H9 (cell line): ENCODE measurements at regions not wholly inside any gene's neighbourhood (a gene's known extent, or its start where the extent isn't known, plus 50 kb on each side); places are given as distances from the start of the nearest gene placed in this dataset.

Experiments
- DNase-seq: peaks from one replicate; pipeline ENCODE4 v3.0.0-alpha.2; 2017
- H2AFZ ChIP-seq: one replicate; pipeline ENCODE4 v1.6.1; 2013; ENCODE audit warnings: mild to moderate bottlenecking, low read length, control low read depth, moderate library complexity
- H2AK5ac ChIP-seq: 2 replicates; pipeline ENCODE4 v1.6.1; 2013; ENCODE audit warnings: low read length, control low read depth, mixed read lengths; ENCODE audit not compliant: insufficient read length
- H2BK120ac ChIP-seq: one replicate; pipeline ENCODE4 v1.6.1; 2013; ENCODE audit warnings: low read depth, mild to moderate bottlenecking, low read length, control low read depth, inconsistent platforms; ENCODE audit not compliant: poor library complexity, severe bottlenecking
- H2BK12ac ChIP-seq: 2 replicates; pipeline ENCODE4 v1.6.1; 2013; ENCODE audit warnings: low read length, control low read depth, mixed read lengths, low read depth; ENCODE audit not compliant: insufficient read length
- H2BK15ac ChIP-seq: 2 replicates; pipeline ENCODE4 v1.6.1; 2013; ENCODE audit warnings: low read depth, low read length, control low read depth
- H2BK20ac ChIP-seq: one replicate; pipeline ENCODE4 v1.6.1; 2013; ENCODE audit warnings: low read depth, mild to moderate bottlenecking, low read length, control low read depth, inconsistent platforms; ENCODE audit not compliant: poor library complexity, severe bottlenecking
- H2BK5ac ChIP-seq: 2 replicates; pipeline ENCODE4 v1.6.1; 2013; ENCODE audit warnings: low read length, control low read depth, mixed read lengths; ENCODE audit not compliant: insufficient read length
- H3K14ac ChIP-seq: 2 replicates; pipeline ENCODE4 v1.6.1; 2013; ENCODE audit warnings: low read length, control low read depth; ENCODE audit not compliant: insufficient read depth
- H3K18ac ChIP-seq: 2 replicates; pipeline ENCODE4 v1.6.1; 2013; ENCODE audit warnings: low read depth, mild to moderate bottlenecking, mixed read lengths, low read length, control low read depth; ENCODE audit not compliant: insufficient read length
- H3K23ac ChIP-seq: 2 replicates; pipeline ENCODE4 v1.6.1; 2013; ENCODE audit warnings: low read length, control low read depth, mixed read lengths, low read depth; ENCODE audit not compliant: insufficient read length
- H3K23me2 ChIP-seq: 2 replicates; pipeline ENCODE4 v1.6.1; 2013; ENCODE audit warnings: low read depth, mild to moderate bottlenecking, mixed read lengths, low read length, control low read depth; ENCODE audit not compliant: insufficient read length, poor library complexity, severe bottlenecking
- H3K27ac ChIP-seq: 2 replicates; pipeline ENCODE4 v1.5.1; 2013; ENCODE audit warnings: low read length, control low read depth, mixed read lengths, low read depth; ENCODE audit not compliant: insufficient read length
- H3K27me3 ChIP-seq: 2 replicates; pipeline ENCODE4 v1.6.1; 2013; ENCODE audit warnings: low read length, control low read depth, inconsistent platforms; ENCODE audit not compliant: insufficient read depth
- H3K4ac ChIP-seq: 2 replicates; pipeline ENCODE4 v1.6.1; 2013; ENCODE audit warnings: low read depth, mild to moderate bottlenecking, control low read depth, inconsistent platforms, low read length, moderate library complexity
- H3K4me1 ChIP-seq: 2 replicates; pipeline ENCODE4 v1.6.1; 2013; ENCODE audit warnings: low read length, control low read depth, inconsistent platforms; ENCODE audit not compliant: insufficient read depth
- H3K4me2 ChIP-seq: 2 replicates; pipeline ENCODE4 v1.6.1; 2013; ENCODE audit warnings: low read length, control low read depth, mixed read lengths; ENCODE audit not compliant: insufficient read length, insufficient read depth
- H3K56ac ChIP-seq: 2 replicates; pipeline ENCODE4 v1.6.1; 2013; ENCODE audit warnings: low read depth, mild to moderate bottlenecking, mixed read lengths, low read length, control low read depth; ENCODE audit not compliant: insufficient read length
- H3K79me1 ChIP-seq: 2 replicates; pipeline ENCODE4 v1.6.1; 2013; ENCODE audit warnings: low read depth, mild to moderate bottlenecking, moderate library complexity, low read length, control low read depth, inconsistent platforms; ENCODE audit not compliant: insufficient read depth, poor library complexity, severe bottlenecking
- H3K79me2 ChIP-seq: 2 replicates; pipeline ENCODE4 v1.6.1; 2013; ENCODE audit warnings: low read length, control low read depth, inconsistent platforms; ENCODE audit not compliant: insufficient read depth
- H3K9ac ChIP-seq: 2 replicates; pipeline ENCODE4 v1.6.1; 2013; ENCODE audit warnings: low read length, control low read depth, mixed read lengths; ENCODE audit not compliant: insufficient read length; ENCODE audit errors: extremely low read depth
- H3K9me3 ChIP-seq: one replicate; pipeline ENCODE4 v1.6.1; 2013; ENCODE audit warnings: low read depth, low read length, inconsistent platforms; ENCODE audit not compliant: control insufficient read depth
- H3T11ph ChIP-seq: one replicate; pipeline ENCODE4 v1.6.1; 2013; ENCODE audit warnings: mild to moderate bottlenecking, low read length, control low read depth, inconsistent platforms
- H4K20me1 ChIP-seq: one replicate; pipeline ENCODE4 v1.6.1; 2013; ENCODE audit not compliant: control insufficient read depth, insufficient read length, insufficient read depth
- H4K5ac ChIP-seq: 2 replicates; pipeline ENCODE4 v1.6.1; 2013; ENCODE audit warnings: low read depth, mild to moderate bottlenecking, mixed read lengths, low read length, control low read depth; ENCODE audit not compliant: insufficient read length
- H4K8ac ChIP-seq: replicated peaks from 2 replicates; pipeline ENCODE4 v1.6.1; 2013; ENCODE audit warnings: low read length, control low read depth, mixed read lengths, low read depth; ENCODE audit not compliant: insufficient read length
- H4K91ac ChIP-seq: 2 replicates; pipeline ENCODE4 v1.6.1; 2013; ENCODE audit warnings: low read depth, mild to moderate bottlenecking, moderate library complexity, mixed read lengths, low read length, control low read depth; ENCODE audit not compliant: insufficient read length
- H3K27ac Mint-ChIP-seq, 3 experiments: 2 replicates in 2 of 3; 3 replicates in 1 of 3; pipeline ENCODE4 v1.8.0; 2020 to 2021; ENCODE audit warnings: mixed read lengths in 3 of 3, mild to moderate bottlenecking in 1 of 3, moderate library complexity in 1 of 3
- H3K27me3 Mint-ChIP-seq: 2 replicates; pipeline ENCODE4 v1.8.0; 2021; ENCODE audit warnings: low read depth, mild to moderate bottlenecking, moderate library complexity, mixed read lengths
- H3K36me3 Mint-ChIP-seq, 3 experiments: 2 replicates in 2 of 3; 3 replicates in 1 of 3; pipeline ENCODE4 v1.8.0; 2020 to 2021; ENCODE audit warnings: low read depth in 3 of 3, mixed read lengths in 3 of 3; ENCODE audit not compliant: insufficient read depth in 1 of 3
- H3K4me1 Mint-ChIP-seq, 2 experiments: 2 replicates each; pipeline ENCODE4 v1.8.0; 2020; ENCODE audit warnings: mixed read lengths in 2 of 2
- H3K4me3 Mint-ChIP-seq, 2 experiments: 2 replicates in 1 of 2; 3 replicates in 1 of 2; pipeline ENCODE4 v1.8.0; 2020 to 2021; ENCODE audit warnings: mild to moderate bottlenecking in 2 of 2, mixed read lengths in 2 of 2, moderate library complexity in 1 of 2
- H3K9me3 Mint-ChIP-seq, 2 experiments: 2 replicates in 1 of 2; 3 replicates in 1 of 2; pipeline ENCODE4 v1.8.0; 2020; ENCODE audit warnings: mild to moderate bottlenecking in 2 of 2, mixed read lengths in 2 of 2, moderate library complexity in 1 of 2
- CTCF ChIP-seq: fragments of 200-600 bp; sonication (generic); conservative IDR thresholded peaks from 3 replicates; pipeline ENCODE4 v1.8.0; 2021; ENCODE audit warnings: antibody characterized with exemption, mild to moderate bottlenecking
- WGBS: extraction: QIAGEN DNeasy Blood & Tissue Kit; methylation state at CpG from one replicate; pipeline ENCODE4 v1.1.7; 2013; ENCODE audit warnings: missing lambda C conversion rate, low lambda C conversion rate, mixed read lengths; ENCODE audit not compliant: insufficient read length; ENCODE audit errors: extremely low coverage; 5-methylcytosine and 5-hydroxymethylcytosine counted together

- Histone ChIP-seq H4K5ac (no peak overlapping the region), H2BK20ac (no peak overlapping the region), H3K4me1 (no peaks in the 10 kb centered on the region), H4K91ac (no peak overlapping the region), H2BK120ac (no peak overlapping the region), H3K9ac (no peak overlapping the region), H3K14ac (no peak overlapping the region), H2AFZ (no peak overlapping the region), H2BK12ac (no peak overlapping the region), H4K8ac (no peak overlapping the region), H3K27ac (no peak overlapping the region), H3K56ac (no peak overlapping the region), H2BK5ac (no peak overlapping the region), H3K23me2 (no peaks in the 10 kb centered on the region), H4K20me1 (no peaks in the 10 kb centered on the region), H3K27me3 (no peaks in the 10 kb centered on the region), H3K23ac (no peak overlapping the region), H3K18ac (no peak overlapping the region), H3K79me2 (no peaks in the 10 kb centered on the region), H3T11ph (no peak overlapping the region), H3K79me1 (no peaks in the 10 kb centered on the region), H3K9me3 (no peaks in the 10 kb centered on the region), H2BK15ac (no peak overlapping the region), H2AK5ac (no peak overlapping the region), H3K4ac (no peak overlapping the region), H3K4me2 (no peak overlapping the region)
- H3K27ac Mint-ChIP-seq: no peak overlapping the region
- H3K9me3 Mint-ChIP-seq: peaks cover 8 to 15% of the 10 kb centered on the region in 2 experiments; a peak in 4 of 5 replicates
- peaks cover 2% of the 10 kb centered on the region for H3K27me3 Mint-ChIP-seq
- DNase-seq: no peak
- WGBS: no CpG with 5 or more reads among the region's 1 CpG
- H3K4me3 Mint-ChIP-seq: no peak overlapping the region
- H3K36me3 Mint-ChIP-seq: peaks cover 0 to 8% (median 5%) of the 10 kb centered on the region in 3 experiments; a peak in 4 of 7 replicates
- no peak for TF ChIP-seq CTCF
- peaks cover 7 to 8% of the 10 kb centered on the region in 2 experiments for H3K4me1 Mint-ChIP-seq
Observed at GRCh38 chr18:26736301-26736700, 129.2 kb downstream of the AQP4 start.
